SK-N-SH treated with all-trans-retinoic acid at 6 μM for 48 hours (cell line): ENCODE measurements at regions not wholly inside any gene's neighbourhood (a gene's known extent, or its start where the extent isn't known, plus 50 kb on each side); places are given as distances from the start of the nearest gene placed in this dataset.

Experiments
- CSDC2 ChIP-seq: fragments of 250-450 bp; sonication (Bioruptor Pico); IDR thresholded peaks from 2 replicates; pipeline ENCODE4 v1.5.0; 2020; ENCODE audit warnings: mild to moderate bottlenecking, moderate library complexity
- ESRRG ChIP-seq: fragments of 250-450 bp; sonication (Bioruptor Pico); IDR thresholded peaks from 2 replicates; pipeline ENCODE4 v1.6.1; 2021; ENCODE audit warnings: mild to moderate bottlenecking
- GLIS3 ChIP-seq: fragments of 250-450 bp; sonication (Bioruptor Pico); IDR thresholded peaks from 2 replicates; pipeline ENCODE4 v1.5.0; 2020; ENCODE audit warnings: mild to moderate bottlenecking, moderate library complexity
- ISL1 ChIP-seq: fragments of 250-450 bp; sonication (Bioruptor Pico); IDR thresholded peaks from 2 replicates; pipeline ENCODE4 v2.1.2; 2022; ENCODE audit warnings: mild to moderate bottlenecking, moderate library complexity
- RARB ChIP-seq: fragments of 250-450 bp; sonication (Bioruptor Pico); IDR thresholded peaks from 2 replicates; pipeline ENCODE4 v1.8.0; 2021; ENCODE audit warnings: mild to moderate bottlenecking, moderate library complexity
- ZFP3 ChIP-seq: fragments of 250-450 bp; sonication (Bioruptor Pico); IDR thresholded peaks from 2 replicates; pipeline ENCODE4 v1.5.0; 2020; ENCODE audit warnings: mild to moderate bottlenecking, moderate library complexity
- ZFP30 ChIP-seq: fragments of 450-650 bp; formaldehyde crosslinking; IDR thresholded peaks from 2 replicates; pipeline ENCODE4 v1.5.0; 2022; ENCODE audit warnings: mild to moderate bottlenecking, moderate library complexity
- TF ChIP-seq, protein P1 (sequence below): fragments of 250-450 bp; sonication (Bioruptor Pico); IDR thresholded peaks from 2 replicates; pipeline ENCODE4 v1.8.0; 2020; ENCODE audit warnings: mild to moderate bottlenecking, moderate library complexity, borderline replicate concordance

DNA sequence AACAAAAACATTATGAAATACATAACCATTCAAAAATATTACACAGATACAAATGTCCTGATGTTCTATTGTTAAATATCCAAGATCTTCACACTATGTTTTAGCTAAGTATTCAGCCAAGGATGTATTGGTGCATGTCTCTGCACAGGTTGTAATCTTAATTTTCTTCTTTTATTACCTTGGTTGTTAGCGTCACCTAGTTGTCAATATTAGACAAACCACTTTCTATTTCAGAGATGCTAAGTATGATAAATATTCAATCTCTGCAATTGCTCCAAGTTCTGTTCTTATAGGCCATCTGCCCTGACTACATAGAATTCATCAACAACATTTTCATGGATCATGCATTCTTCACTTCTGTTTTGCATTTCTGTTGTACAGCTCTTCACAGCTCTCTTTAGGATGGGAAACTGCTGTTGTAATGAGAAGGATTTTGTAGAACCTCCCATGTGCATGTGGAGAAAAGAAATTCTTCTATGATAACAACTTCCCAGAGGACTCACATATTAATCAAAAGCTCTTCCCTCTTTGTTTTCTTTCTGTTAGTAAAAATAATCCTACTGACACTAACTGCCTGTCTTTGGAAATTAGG is 380.1 kb downstream of the NUF2 start:
- TF ChIP-seq GLIS3 (CRISPR knock-in tag) (no peak), ZFP3 (CRISPR knock-in tag) (no peak), ISL1 (CRISPR knock-in tag) (no peak), ZFP30 (CRISPR knock-in tag) (no peak), CSDC2 (CRISPR knock-in tag) (no peak), RARB (CRISPR knock-in tag) (no peak), ESRRG (no peak)
- TF ChIP-seq, protein P1, sequence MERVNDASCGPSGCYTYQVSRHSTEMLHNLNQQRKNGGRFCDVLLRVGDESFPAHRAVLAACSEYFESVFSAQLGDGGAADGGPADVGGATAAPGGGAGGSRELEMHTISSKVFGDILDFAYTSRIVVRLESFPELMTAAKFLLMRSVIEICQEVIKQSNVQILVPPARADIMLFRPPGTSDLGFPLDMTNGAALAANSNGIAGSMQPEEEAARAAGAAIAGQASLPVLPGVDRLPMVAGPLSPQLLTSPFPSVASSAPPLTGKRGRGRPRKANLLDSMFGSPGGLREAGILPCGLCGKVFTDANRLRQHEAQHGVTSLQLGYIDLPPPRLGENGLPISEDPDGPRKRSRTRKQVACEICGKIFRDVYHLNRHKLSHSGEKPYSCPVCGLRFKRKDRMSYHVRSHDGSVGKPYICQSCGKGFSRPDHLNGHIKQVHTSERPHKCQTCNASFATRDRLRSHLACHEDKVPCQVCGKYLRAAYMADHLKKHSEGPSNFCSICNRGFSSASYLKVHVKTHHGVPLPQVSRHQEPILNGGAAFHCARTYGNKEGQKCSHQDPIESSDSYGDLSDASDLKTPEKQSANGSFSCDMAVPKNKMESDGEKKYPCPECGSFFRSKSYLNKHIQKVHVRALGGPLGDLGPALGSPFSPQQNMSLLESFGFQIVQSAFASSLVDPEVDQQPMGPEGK (CRISPR knock-in tag), result no peak
